Peyer's patch (tissue), 4 donors: ENCODE measurements at regions not wholly inside any gene's neighbourhood (a gene's known extent, or its start where the extent isn't known, plus 50 kb on each side); places are given as distances from the start of the nearest gene placed in this dataset.

Experiments used
- CTCF ChIP-seq, 6 experiments: fragments of 450-650 bp in 4 of 6; fragments of 200-600 bp in 2 of 6; sonication (generic) in 1 of 6; IDR thresholded peaks; one replicate each; pipeline ENCODE4 v1.5.1; 2017 to 2019; ENCODE audit warnings: antibody characterized with exemption in 6 of 6, mild to moderate bottlenecking in 3 of 6, moderate library complexity in 1 of 6
- POLR2A ChIP-seq, 2 donors: fragments of 450-650 bp; IDR thresholded peaks; one replicate each; pipeline ENCODE4 v1.5.1; 2017; ENCODE audit warnings: antibody characterized with exemption in 2 of 2, mild to moderate bottlenecking in 2 of 2, moderate library complexity in 2 of 2

DNA sequence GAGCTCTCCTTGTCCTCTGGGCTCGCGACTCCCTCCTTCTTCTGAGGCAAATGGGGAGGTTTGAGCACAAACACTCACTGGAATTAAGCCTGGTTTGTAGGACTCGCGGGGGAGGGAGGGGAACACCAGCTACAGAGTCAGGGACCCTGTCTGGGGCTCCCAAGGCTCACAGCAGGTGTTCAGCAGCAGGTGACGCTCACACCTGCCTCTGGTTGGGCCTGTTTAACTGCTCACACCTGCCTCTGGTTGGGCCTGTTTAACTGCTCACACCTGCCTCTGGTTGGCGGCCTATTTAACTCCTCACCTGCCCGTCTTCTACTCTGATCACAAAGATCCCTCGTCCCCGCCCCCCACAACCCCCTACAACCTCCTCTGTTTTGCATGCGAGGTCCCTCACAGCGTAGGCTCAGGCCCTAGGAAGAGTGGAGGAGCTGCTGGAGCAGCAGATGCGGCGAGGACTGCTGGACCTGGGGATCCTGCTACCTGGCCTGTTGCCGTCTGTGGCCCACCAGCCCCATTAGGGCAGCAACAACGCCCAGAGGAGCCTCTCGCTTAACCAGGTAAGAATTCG lies 181.9 kb downstream of the ERMARD start:
- TF ChIP-seq CTCF (IDR thresholded peaks at IDR 0.05) (no peak), POLR2A (IDR thresholded peaks at IDR 0.05) (no peak)
